ENCODE measurements at regions not wholly inside any gene's neighbourhood (a gene's known extent, or its start where the extent isn't known, plus 50 kb on each side); places are given as distances from the start of the nearest gene placed in this dataset.

DNA sequence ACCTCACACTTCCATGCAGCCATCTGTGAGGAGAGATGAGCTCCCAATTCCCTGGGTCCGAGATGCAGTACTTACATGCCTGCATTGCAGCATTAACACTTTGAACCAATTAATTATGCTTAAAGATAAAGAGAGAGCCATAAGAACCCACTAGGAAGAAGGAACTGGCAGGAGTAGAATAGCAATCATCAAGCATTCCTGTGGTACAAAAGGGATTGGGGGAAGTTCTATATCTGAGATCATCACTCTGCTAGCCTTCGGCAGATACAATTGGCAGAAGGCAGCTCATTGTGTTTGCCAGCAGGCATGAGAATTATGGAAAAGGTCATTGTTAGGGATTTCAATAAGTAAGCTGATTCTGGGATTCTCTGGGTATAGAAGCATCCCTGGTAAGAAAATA, 891.4 kb downstream of the NTRK3 start:
- no peaks in the 10 kb centered on the region for H3K27me3 ChIP-seq (replicated peaks in 2 of 5; ENCODE audit: control insufficient read depth in 4 of 5, insufficient read depth in 5 of 5, low read length in 4 of 5)
- CTCF ChIA-PET = no interaction called here
- no peak for DNase-seq
- no peaks in the 10 kb centered on the region for H3K36me3 ChIP-seq (ENCODE audit: control insufficient read depth in 4 of 4, insufficient read depth in 4 of 4, low read length in 3 of 4)
- WGBS (ENCODE audit: insufficient coverage) = 50% methylated on average over 1 of the region's 2 CpGs
- no peak overlapping the region for H3K4me3 ChIP-seq (ENCODE audit: control insufficient read depth in 1 of 7, extremely low read depth in 1 of 7, insufficient read depth in 4 of 7, low read depth in 2 of 7, low read length in 6 of 7)
- H3K9me3 ChIP-seq (ENCODE audit: control extremely low read depth in 1 of 5, control insufficient read depth in 4 of 5, insufficient read depth in 2 of 5, low read depth in 1 of 5, low read length in 4 of 5) = peaks cover 0 to 4% (median 0%) of the 10 kb centered on the region in 5 experiments
- POLR2A ChIA-PET = no interaction called here
- no peak overlapping the region for H3K27ac ChIP-seq (ENCODE audit: insufficient read depth in 1 of 2, low read depth in 1 of 2, low read length in 2 of 2, poor library complexity in 1 of 2, severe bottlenecking in 2 of 2)
- no peaks in the 10 kb centered on the region for H3K4me1 ChIP-seq (ENCODE audit: control extremely low read depth in 1 of 4, control insufficient read depth in 4 of 4, insufficient read depth in 4 of 4, low read length in 3 of 4)

DNA sequence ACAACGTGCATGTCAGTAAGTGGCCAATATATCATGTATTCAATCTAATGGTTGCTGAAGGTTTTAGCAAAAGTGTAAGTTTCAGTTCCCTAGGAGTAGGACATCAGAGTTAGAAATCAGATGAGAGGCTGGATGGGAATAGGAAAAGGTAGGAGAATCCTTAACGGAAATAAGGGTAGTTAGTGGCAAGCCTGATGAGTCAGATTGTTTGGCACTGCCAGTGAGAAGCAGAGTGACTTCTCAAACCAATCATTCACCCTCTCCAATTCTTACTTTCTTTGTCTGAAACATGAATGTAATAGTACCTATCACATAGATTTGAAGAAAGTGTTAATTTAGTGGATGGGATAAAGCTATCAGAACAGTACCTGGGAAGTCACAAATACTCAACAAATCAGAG, 894.0 kb downstream of the NTRK3 start:
- ChIA-PET CTCF (no interaction called here), POLR2A (no interaction called here)
- H3K4me1 ChIP-seq (ENCODE audit: control extremely low read depth in 1 of 4, control insufficient read depth in 4 of 4, insufficient read depth in 4 of 4, low read length in 3 of 4) = no peaks in the 10 kb centered on the region
- WGBS (ENCODE audit: insufficient coverage) = no CpG with 5 or more reads among the region's 2 CpGs
- DNase-seq = no peak
- no peaks in the 10 kb centered on the region for H3K27me3 ChIP-seq (replicated peaks in 2 of 5; ENCODE audit: control insufficient read depth in 4 of 5, insufficient read depth in 5 of 5, low read length in 4 of 5)
- H3K27ac ChIP-seq (ENCODE audit: insufficient read depth in 1 of 2, low read depth in 1 of 2, low read length in 2 of 2, poor library complexity in 1 of 2, severe bottlenecking in 2 of 2) = no peak overlapping the region
- no peaks in the 10 kb centered on the region for H3K9me3 ChIP-seq (ENCODE audit: control extremely low read depth in 1 of 5, control insufficient read depth in 4 of 5, insufficient read depth in 2 of 5, low read depth in 1 of 5, low read length in 4 of 5)
- H3K4me3 ChIP-seq (ENCODE audit: control insufficient read depth in 1 of 7, extremely low read depth in 1 of 7, insufficient read depth in 4 of 7, low read depth in 2 of 7, low read length in 6 of 7) = no peak overlapping the region
- no peaks in the 10 kb centered on the region for H3K36me3 ChIP-seq (ENCODE audit: control insufficient read depth in 4 of 4, insufficient read depth in 4 of 4, low read length in 3 of 4)

- CTCF ChIA-PET = no interaction called here
- H3K27ac ChIP-seq (ENCODE audit: insufficient read depth in 1 of 2, low read depth in 1 of 2, low read length in 2 of 2, poor library complexity in 1 of 2, severe bottlenecking in 2 of 2) = no peak overlapping the region
- no peak for DNase-seq
- 71% methylated on average over 1 of the region's 3 CpGs for WGBS (ENCODE audit: insufficient coverage)
- H3K36me3 ChIP-seq (ENCODE audit: control insufficient read depth in 4 of 4, insufficient read depth in 4 of 4, low read length in 3 of 4) = no peaks in the 10 kb centered on the region
- no peak overlapping the region for H3K4me3 ChIP-seq (ENCODE audit: control insufficient read depth in 1 of 7, extremely low read depth in 1 of 7, insufficient read depth in 4 of 7, low read depth in 2 of 7, low read length in 6 of 7)
- no peaks in the 10 kb centered on the region for H3K4me1 ChIP-seq (ENCODE audit: control extremely low read depth in 1 of 4, control insufficient read depth in 4 of 4, insufficient read depth in 4 of 4, low read length in 3 of 4)
- H3K9me3 ChIP-seq (ENCODE audit: control extremely low read depth in 1 of 5, control insufficient read depth in 4 of 5, insufficient read depth in 2 of 5, low read depth in 1 of 5, low read length in 4 of 5) = no peaks in the 10 kb centered on the region
- POLR2A ChIA-PET = no interaction called here
- no peaks in the 10 kb centered on the region for H3K27me3 ChIP-seq (replicated peaks in 2 of 5; ENCODE audit: control insufficient read depth in 4 of 5, insufficient read depth in 5 of 5, low read length in 4 of 5)
Observed at GRCh38 chr15:87357637-87358313, 898.8 kb downstream of the NTRK3 start.

GRCh38 chr15:87355946-87356345, 900.6 kb downstream of the NTRK3 start:
- Histone ChIP-seq H3K4me1 (ENCODE audit: control extremely low read depth in 1 of 4, control insufficient read depth in 4 of 4, insufficient read depth in 4 of 4, low read length in 3 of 4) (no peaks in the 10 kb centered on the region), H3K36me3 (ENCODE audit: control insufficient read depth in 4 of 4, insufficient read depth in 4 of 4, low read length in 3 of 4) (no peaks in the 10 kb centered on the region), H3K9me3 (ENCODE audit: control extremely low read depth in 1 of 5, control insufficient read depth in 4 of 5, insufficient read depth in 2 of 5, low read depth in 1 of 5, low read length in 4 of 5) (no peaks in the 10 kb centered on the region), H3K4me3 (ENCODE audit: control insufficient read depth in 1 of 7, extremely low read depth in 1 of 7, insufficient read depth in 4 of 7, low read depth in 2 of 7, low read length in 6 of 7) (no peak overlapping the region), H3K27me3 (replicated peaks in 2 of 5; ENCODE audit: control insufficient read depth in 4 of 5, insufficient read depth in 5 of 5, low read length in 4 of 5) (no peaks in the 10 kb centered on the region), H3K27ac (ENCODE audit: insufficient read depth in 1 of 2, low read depth in 1 of 2, low read length in 2 of 2, poor library complexity in 1 of 2, severe bottlenecking in 2 of 2) (no peak overlapping the region)
- CTCF ChIA-PET = no interaction called here
- no CpG with 5 or more reads among the region's 1 CpG for whole genome bisulfite sequencing (ENCODE audit: insufficient coverage)
- POLR2A ChIA-PET = no interaction called here
- no peak for DNase-seq

- Histone ChIP-seq H3K36me3 (ENCODE audit: control insufficient read depth in 4 of 4, insufficient read depth in 4 of 4, low read length in 3 of 4) (no peaks in the 10 kb centered on the region), H3K4me1 (ENCODE audit: control extremely low read depth in 1 of 4, control insufficient read depth in 4 of 4, insufficient read depth in 4 of 4, low read length in 3 of 4) (no peaks in the 10 kb centered on the region), H3K9me3 (ENCODE audit: control extremely low read depth in 1 of 5, control insufficient read depth in 4 of 5, insufficient read depth in 2 of 5, low read depth in 1 of 5, low read length in 4 of 5) (no peaks in the 10 kb centered on the region), H3K4me3 (ENCODE audit: control insufficient read depth in 1 of 7, extremely low read depth in 1 of 7, insufficient read depth in 4 of 7, low read depth in 2 of 7, low read length in 6 of 7) (no peak overlapping the region), H3K27me3 (replicated peaks in 2 of 5; ENCODE audit: control insufficient read depth in 4 of 5, insufficient read depth in 5 of 5, low read length in 4 of 5) (no peaks in the 10 kb centered on the region), H3K27ac (ENCODE audit: insufficient read depth in 1 of 2, low read depth in 1 of 2, low read length in 2 of 2, poor library complexity in 1 of 2, severe bottlenecking in 2 of 2) (no peak overlapping the region)
- POLR2A ChIA-PET = no interaction called here
- DNase-seq = no peak
- WGBS (ENCODE audit: insufficient coverage) = 100% methylated on average over 1 of the region's 3 CpGs
- CTCF ChIA-PET = no interaction called here
Observed at GRCh38 chr15:87354661-87355410, 901.7 kb downstream of the NTRK3 start.

DNA sequence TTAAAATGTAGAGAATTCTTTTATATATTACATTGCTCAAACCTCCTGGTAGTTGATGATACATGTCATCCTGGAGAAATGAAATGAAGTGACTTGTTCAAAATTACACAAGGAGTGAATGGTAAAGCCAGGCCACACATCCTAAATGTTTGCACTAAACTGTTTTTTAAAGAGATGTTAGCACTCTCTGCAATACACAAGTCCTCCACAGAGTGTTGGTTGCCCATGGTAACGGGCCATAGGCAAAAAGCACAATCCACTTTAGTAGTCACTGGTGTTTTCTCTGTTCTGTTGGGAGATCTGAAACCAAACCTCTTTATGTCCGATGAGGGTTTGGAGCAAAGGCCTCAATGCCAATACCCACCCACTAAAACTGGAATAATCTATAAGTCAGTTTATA, 907.4 kb downstream of the NTRK3 start:
- DNase-seq = no peak
- ChIA-PET POLR2A (no interaction called here), CTCF (no interaction called here)
- Histone ChIP-seq H3K27ac (ENCODE audit: insufficient read depth in 1 of 2, low read depth in 1 of 2, low read length in 2 of 2, poor library complexity in 1 of 2, severe bottlenecking in 2 of 2) (no peak overlapping the region), H3K36me3 (ENCODE audit: control insufficient read depth in 4 of 4, insufficient read depth in 4 of 4, low read length in 3 of 4) (no peaks in the 10 kb centered on the region), H3K4me1 (ENCODE audit: control extremely low read depth in 1 of 4, control insufficient read depth in 4 of 4, insufficient read depth in 4 of 4, low read length in 3 of 4) (no peaks in the 10 kb centered on the region), H3K4me3 (ENCODE audit: control insufficient read depth in 1 of 7, extremely low read depth in 1 of 7, insufficient read depth in 4 of 7, low read depth in 2 of 7, low read length in 6 of 7) (no peak overlapping the region), H3K9me3 (ENCODE audit: control extremely low read depth in 1 of 5, control insufficient read depth in 4 of 5, insufficient read depth in 2 of 5, low read depth in 1 of 5, low read length in 4 of 5) (peaks cover 0 to 2% (median 0%) of the 10 kb centered on the region in 5 experiments), H3K27me3 (replicated peaks in 2 of 5; ENCODE audit: control insufficient read depth in 4 of 5, insufficient read depth in 5 of 5, low read length in 4 of 5) (no peaks in the 10 kb centered on the region)
- 60% methylated on average over 1 of the region's 2 CpGs for WGBS (ENCODE audit: insufficient coverage)

GRCh38 chr15:87348746-87349145, 907.8 kb downstream of the NTRK3 start:
- H3K27me3 ChIP-seq (replicated peaks in 2 of 5; ENCODE audit: control insufficient read depth in 4 of 5, insufficient read depth in 5 of 5, low read length in 4 of 5) = no peaks in the 10 kb centered on the region
- WGBS (ENCODE audit: insufficient coverage) = 8% methylated on average over 2 of the region's 6 CpGs
- POLR2A ChIA-PET = no interaction called here
- no peaks in the 10 kb centered on the region for H3K4me1 ChIP-seq (ENCODE audit: control extremely low read depth in 1 of 4, control insufficient read depth in 4 of 4, insufficient read depth in 4 of 4, low read length in 3 of 4)
- peaks cover 0 to 2% (median 0%) of the 10 kb centered on the region in 5 experiments for H3K9me3 ChIP-seq (ENCODE audit: control extremely low read depth in 1 of 5, control insufficient read depth in 4 of 5, insufficient read depth in 2 of 5, low read depth in 1 of 5, low read length in 4 of 5)
- H3K27ac ChIP-seq (ENCODE audit: insufficient read depth in 1 of 2, low read depth in 1 of 2, low read length in 2 of 2, poor library complexity in 1 of 2, severe bottlenecking in 2 of 2) = no peak overlapping the region
- H3K4me3 ChIP-seq (ENCODE audit: control insufficient read depth in 1 of 7, extremely low read depth in 1 of 7, insufficient read depth in 4 of 7, low read depth in 2 of 7, low read length in 6 of 7) = no peak overlapping the region
- no peak for DNase-seq
- CTCF ChIA-PET = no interaction called here
- H3K36me3 ChIP-seq (ENCODE audit: control insufficient read depth in 4 of 4, insufficient read depth in 4 of 4, low read length in 3 of 4) = no peaks in the 10 kb centered on the region

Data from common myeloid progenitor, CD34-positive (primary cell).